Mammary epithelial cell (primary cell): ENCODE measurements at regions not wholly inside any gene's neighbourhood (a gene's known extent, or its start where the extent isn't known, plus 50 kb on each side); places are given as distances from the start of the nearest gene placed in this dataset.

Experiments
- EZH2 ChIP-seq: IDR thresholded peaks from 2 replicates; pipeline ENCODE4 v1.6.1; 2012; ENCODE audit warnings: low read length, inconsistent platforms, borderline replicate concordance
- TF ChIP-seq, protein P1 (sequence below), 2 donors: IDR thresholded peaks in 1 of 2; conservative IDR thresholded peaks in 1 of 2; 2 replicates each; pipeline ENCODE4 v1.5.1; 2011 to 2012; ENCODE audit warnings: inconsistent platforms in 2 of 2, low read length in 2 of 2, mild to moderate bottlenecking in 2 of 2, control low read depth in 1 of 2, low read depth in 1 of 2; ENCODE audit not compliant: insufficient read depth in 1 of 2; ENCODE audit errors: extremely low read depth in 1 of 2

DNA sequence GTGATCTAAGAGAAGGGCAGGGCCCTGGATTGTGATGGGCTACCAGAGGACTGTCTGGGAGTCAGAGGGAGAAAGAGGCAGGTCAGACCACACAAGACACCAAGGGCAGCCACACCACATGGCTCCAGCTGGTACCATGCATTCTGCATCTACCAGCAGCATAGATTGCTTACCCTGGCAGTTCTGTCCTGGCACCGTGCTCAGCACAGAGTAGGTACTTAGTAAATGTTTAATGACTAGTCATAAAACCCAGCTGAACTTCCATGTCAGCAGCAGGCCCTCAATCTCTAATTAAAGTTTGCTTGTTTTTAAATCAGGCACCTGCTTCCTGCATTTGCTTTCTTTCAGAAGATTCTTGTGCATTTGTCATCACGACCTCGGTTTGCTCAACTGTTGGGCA lies 77.3 kb upstream of the ATP2B2 start:
- TF ChIP-seq, protein P1, sequence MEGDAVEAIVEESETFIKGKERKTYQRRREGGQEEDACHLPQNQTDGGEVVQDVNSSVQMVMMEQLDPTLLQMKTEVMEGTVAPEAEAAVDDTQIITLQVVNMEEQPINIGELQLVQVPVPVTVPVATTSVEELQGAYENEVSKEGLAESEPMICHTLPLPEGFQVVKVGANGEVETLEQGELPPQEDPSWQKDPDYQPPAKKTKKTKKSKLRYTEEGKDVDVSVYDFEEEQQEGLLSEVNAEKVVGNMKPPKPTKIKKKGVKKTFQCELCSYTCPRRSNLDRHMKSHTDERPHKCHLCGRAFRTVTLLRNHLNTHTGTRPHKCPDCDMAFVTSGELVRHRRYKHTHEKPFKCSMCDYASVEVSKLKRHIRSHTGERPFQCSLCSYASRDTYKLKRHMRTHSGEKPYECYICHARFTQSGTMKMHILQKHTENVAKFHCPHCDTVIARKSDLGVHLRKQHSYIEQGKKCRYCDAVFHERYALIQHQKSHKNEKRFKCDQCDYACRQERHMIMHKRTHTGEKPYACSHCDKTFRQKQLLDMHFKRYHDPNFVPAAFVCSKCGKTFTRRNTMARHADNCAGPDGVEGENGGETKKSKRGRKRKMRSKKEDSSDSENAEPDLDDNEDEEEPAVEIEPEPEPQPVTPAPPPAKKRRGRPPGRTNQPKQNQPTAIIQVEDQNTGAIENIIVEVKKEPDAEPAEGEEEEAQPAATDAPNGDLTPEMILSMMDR (conservative IDR thresholded peaks at IDR 0.05 in 1 of 2, IDR thresholded peaks at IDR 0.05 in 1 of 2; ENCODE audit: extremely low read depth in 1 of 2, insufficient read depth in 1 of 2, low read depth in 1 of 2, low read length in 2 of 2) = no peak
- no peak for TF ChIP-seq EZH2
